NCI-H748 (cell line): ENCODE measurements at regions not wholly inside any gene's neighbourhood (a gene's known extent, or its start where the extent isn't known, plus 50 kb on each side); places are given as distances from the start of the nearest gene placed in this dataset.
A peak's percentile ranks its signal among the peaks of the same experiment; 100 is the strongest.
"Not testable (repeated sequence)": the region's sequence is repeated elsewhere in the genome, so short reads cannot be mapped to it uniquely, and the experiment has no call there.

ENCODE experiments used
- DNase-seq: peaks from one replicate; lab custom pipeline; 2025; ENCODE audit not compliant: unreplicated experiment; lab: John Stamatoyannopoulos, UW

DNA sequence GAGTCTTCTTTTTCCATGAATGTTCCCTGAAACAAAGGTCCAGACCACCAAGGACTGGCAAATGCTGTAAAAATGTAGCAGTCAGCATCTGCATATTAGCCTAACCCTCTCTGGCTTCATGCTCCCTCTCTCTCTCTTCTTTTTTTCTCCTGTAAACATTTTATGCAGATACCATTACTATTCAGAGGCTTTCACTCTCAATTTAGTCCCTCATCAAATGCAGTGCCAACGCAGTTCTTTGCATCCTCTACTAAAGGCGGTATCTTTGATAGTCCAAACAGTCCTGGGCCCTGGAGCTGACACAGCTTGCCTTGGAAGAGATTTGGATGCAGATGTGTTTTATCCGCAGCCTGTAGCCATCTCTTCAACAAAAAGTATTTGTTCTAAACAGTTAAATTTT, 167.1 kb upstream of the MMS22L start:
- no peak for DNase-seq

GRCh38 chr6:97456070-97456469, 173.1 kb upstream of the MMS22L start:
- DNase-seq = no peak

- DNase-seq = no peak
Measured at GRCh38 chr6:97459535-97459934, 176.5 kb upstream of the MMS22L start.

DNA sequence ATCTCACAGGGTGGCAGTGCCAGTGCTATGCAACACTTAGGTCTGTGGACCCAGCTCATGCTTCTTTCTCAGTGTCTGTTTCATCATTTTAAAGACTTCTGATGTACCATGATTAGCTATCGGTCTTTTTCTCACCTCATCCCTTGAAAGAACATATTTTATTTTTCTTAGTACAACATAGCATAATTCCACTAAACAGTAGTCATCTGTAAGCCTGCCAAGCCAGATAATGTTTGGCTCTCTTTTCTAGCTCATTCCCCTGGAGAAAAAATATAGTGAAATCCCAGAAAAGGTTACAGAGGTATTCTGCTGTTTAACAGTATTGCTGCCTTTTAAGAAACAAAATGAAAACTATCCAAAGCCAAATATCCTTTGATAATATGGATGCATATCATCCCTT, 177.0 kb upstream of the MMS22L start:
- no peak for DNase-seq

DNA sequence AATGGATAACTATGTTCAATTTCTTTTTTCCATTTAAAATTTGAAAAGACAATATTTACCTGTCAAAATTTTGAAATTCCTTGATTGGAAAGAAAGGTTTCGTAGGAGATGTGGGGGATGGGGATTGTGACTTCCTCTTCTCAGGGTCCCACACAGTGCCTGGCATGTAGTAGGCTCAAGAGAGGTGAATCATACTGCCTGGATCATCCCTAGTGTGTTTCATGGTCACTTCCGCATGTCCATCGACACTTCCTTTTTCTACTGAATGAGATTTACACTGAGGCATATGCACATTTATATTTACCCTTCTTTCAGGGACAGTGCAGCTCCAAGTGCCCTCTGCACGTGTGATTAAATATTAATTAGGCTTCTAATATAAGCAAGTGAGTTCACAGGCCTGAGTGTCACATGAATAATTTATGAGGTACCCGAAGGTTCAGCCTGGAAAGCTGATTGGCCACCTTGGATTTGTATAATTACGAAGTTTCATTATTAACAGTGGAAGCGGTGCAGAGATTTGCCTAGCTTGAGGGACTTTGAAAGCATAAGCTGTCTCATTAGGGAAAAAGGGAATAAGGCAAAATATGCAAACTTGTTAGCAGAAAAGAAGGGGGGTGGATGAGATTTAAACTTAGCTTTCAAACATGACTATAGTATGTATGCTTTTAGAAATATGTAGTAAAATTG, 177.5 kb upstream of the MMS22L start:
- no peak for DNase-seq

GRCh38 chr6:97461218-97461617, 178.2 kb upstream of the MMS22L start:
- no peak for DNase-seq

DNA sequence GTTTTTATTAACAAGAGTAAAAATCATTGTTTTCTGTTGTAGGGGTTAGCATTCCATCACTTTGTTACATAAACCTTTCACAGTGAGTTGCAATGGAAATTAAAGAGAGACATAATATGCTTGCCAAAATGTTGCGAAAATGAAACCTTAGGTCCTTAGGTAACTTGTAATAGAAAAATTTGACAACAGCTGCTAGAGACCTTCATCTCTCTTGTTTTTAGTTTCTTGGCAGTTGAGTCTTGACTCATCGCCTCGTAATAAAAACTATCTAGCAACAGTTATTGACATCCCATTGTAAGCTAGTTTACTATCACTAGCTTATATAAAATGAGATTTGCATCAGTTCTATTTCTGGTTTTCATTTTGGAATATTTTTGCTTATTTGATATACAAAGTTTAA, 179.0 kb upstream of the MMS22L start:
- DNase-seq = no peak

- DNase-seq = peak; percentile 14
Measured at GRCh38 chr6:97462938-97463598, 180.1 kb upstream of the MMS22L start.

DNA sequence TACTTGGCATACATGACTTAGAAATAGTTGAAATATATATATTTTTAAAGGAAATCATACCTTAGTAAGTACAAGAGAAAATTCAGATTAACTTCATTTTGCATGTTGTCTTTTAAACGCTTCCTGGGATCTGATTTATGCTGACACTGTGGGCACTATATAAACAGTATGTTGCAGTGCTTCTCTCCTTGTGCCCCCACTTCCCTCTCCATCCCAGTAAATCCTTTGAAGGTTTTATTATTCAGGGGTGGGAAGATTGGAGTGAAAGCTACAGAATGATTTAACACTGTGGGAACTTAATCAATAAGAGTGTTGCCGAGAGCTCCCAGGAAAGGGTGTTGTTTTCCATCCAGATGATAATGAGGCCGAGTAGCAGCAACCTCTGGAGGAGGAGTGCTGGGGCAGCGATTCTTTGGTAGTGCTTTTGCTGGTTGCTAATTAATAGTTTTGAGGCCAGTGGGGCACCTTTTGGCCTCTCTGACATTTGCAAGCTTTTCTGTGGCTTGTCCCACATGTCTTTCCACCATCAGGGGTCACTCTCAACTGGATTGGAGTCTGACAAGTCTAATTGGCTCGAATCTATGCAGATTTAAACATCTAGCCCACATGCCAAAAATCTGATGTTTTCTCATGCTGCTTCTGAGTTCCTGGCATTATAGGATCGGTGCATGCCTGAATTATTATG, 183.0 kb upstream of the MMS22L start:
- no peak for DNase-seq

GRCh38 chr6:97468981-97469380, 186.0 kb upstream of the MMS22L start:
- no peak for DNase-seq

- no peak for DNase-seq
Measured at GRCh38 chr6:97469451-97469850, 186.4 kb upstream of the MMS22L start.

DNA sequence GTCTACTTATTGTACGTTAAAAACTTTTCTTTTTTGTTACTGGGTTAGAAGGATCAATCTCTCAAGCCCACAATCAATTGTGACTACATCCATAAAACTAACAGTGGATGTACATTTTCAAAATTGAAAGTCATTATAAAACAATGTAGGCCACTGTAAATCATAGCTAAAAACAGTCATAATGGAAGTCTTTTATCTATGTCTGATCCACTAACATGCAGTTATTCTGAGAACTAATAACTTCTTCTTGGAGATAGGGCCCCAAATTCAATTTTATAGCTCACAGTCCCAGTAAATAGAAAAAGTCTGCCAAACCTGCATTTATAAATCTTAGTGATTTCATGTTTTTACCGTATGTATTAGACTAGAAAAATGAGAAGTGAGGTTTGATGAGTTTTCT, 187.3 kb upstream of the MMS22L start:
- DNase-seq = no peak

GRCh38 chr6:97473979-97474378, 191.0 kb upstream of the MMS22L start:
- DNase-seq = no peak

GRCh38 chr6:97497713-97498331, 214.8 kb upstream of the MMS22L start:
- peak; percentile 83 for DNase-seq

DNA sequence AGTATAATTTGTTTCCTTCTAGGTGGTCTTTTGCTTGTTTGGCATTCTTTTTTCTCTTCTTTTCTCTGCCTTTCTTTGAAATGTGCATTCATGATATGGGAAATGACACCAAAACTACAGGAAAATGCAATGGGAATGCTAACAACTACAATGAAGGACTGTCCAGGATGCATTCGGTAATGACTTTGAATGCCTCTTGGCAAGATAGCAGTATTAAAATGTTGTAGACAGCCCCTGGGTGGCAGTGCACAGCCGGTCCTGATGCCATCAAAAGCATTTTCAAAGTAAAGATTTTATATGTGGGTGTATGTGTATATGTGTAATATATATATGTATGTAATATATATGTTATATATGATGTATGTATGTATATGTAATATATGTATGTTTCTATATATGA, 218.8 kb upstream of the MMS22L start:
- DNase-seq = peak; percentile 46

DNA sequence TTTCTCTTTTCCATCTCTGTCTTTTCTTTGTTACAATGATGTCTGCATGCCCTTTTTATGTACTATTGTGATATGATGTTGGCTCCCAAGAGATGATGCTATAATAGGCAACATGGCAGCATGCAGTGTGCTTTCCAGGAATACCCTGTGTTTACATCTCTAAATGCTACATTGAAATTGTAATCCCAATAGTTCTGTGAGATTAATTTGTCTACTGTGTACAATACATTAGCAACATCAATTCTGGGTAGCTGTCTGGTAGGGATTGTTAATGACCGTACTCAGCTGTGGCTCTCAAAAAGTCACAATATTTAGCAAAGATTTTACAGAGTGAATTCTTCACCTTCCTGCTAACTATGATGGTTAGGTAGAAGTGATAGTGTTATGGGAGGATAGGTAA, 225.6 kb upstream of the MMS22L start:
- DNase-seq = no peak

DNA sequence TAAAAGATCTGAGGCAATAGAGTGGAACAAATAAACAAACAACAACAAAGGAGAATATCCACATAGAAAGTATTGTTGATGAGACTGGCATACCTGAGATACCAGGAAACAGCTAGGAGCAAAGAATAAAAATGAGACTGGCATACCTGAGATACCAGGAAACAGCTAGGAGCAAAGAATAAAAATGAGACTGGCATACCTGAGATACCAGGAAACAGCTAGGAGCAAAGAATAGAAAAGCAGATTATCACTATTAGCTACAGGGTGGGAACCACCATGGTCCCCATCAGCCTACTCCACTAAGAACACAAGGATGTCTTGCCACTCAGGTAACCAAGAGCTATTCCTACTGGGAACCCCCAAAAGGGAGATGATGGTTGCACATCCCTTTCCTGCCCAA, 230.2 kb upstream of the MMS22L start:
- not testable (repeated sequence) for DNase-seq

- DNase-seq = peak; percentile 85
Measured at GRCh38 chr6:97524811-97525210, 241.8 kb upstream of the MMS22L start.

DNA sequence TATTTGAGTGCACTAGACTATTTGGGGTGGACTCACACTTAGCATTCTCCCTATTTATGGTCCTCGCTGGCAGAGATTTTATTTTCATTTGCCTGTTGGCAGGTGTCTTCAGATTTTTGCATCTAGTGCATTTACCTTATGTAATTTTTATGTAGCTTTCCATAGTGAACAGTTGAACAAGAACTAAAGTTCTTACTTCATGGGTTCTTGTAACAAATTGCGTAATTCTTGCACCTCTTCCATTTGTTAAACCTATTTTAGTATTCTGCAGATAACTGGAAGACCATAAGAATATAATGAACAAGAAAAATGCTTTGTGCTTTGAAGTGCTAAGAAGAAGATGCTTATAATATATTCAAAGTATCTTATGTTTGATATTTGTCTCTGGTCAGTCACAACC, 252.8 kb upstream of the MMS22L start:
- no peak for DNase-seq

DNA sequence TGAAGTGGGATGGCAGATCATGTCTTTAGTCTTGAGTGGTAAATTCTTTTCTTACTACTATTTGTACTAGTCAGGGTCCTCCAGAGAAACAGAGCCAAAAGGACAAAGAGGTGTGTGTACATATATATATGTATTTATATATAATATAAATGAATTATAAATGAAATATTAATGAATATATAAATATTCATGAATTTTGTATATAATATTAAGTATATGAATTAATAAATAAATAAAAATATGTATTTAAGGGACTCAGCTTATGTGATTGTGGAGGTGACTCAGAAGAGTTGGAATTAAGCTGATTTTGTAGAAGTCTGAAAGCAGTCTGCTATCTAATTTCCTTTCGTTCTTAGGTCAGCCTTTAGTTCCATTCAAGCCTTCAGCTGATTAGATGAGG, 265.3 kb upstream of the MMS22L start:
- no peak for DNase-seq

DNA sequence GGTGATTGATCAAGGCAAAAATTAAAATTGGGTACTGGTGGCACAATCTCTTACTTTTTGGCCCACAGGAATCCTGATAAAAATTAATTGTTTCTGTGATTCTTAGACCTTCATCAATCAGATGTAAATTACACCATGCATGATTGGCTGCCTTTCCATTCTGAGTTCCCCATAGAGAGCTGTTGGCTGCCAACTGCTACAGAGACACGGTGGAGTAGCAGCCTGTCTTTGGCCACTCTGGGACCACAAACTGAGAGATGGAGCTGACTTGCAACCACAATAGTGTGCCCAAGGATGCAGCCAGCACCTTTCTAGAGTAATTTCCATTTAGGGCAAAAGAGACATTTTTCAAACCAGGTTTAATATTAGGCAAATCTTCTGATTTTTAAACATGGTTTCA, 274.3 kb upstream of the MMS22L start:
- DNase-seq = no peak

GRCh38 chr6:97563529-97563928, 280.5 kb upstream of the MMS22L start:
- DNase-seq = peak; percentile 80
